PC-3 (cell line): ENCODE measurements at regions not wholly inside any gene's neighbourhood (a gene's known extent, or its start where the extent isn't known, plus 50 kb on each side); places are given as distances from the start of the nearest gene placed in this dataset.

Experiments
- ATAC-seq: fragments of 200-7000 bp; cut with Tn5 transposase; 2 replicates; pipeline ENCODE4 v1.9.1; 2020; ENCODE audit warnings: mild to moderate bottlenecking, moderate library complexity
- BruUV-seq: library from RNA; stranded (reverse); fragments of 400-500 nt; replicated peaks from 2 replicates; lab custom pipeline; 2021; lab: Mats Ljungman, UMichigan
- CTCF ChIA-PET: fragments of 300-600 bp; sonication (Branson Sonifier 250); formaldehyde crosslinking; loops from one replicate; lab custom pipeline; 2022; ENCODE audit warnings: antibody characterized with exemption; lab: Charles Lee
- POLR2A ChIA-PET: fragments of 300-600 bp; sonication (Branson Sonifier 250); formaldehyde crosslinking; loops from one replicate; lab custom pipeline; 2022; ENCODE audit warnings: antibody characterized with exemption; ENCODE audit not compliant: unreplicated experiment; lab: Charles Lee
- DNase-seq: peaks from one replicate; pipeline ENCODE4 v3.0.0-alpha.2; 2015
- H2AFZ ChIP-seq: fragments of 300-600 bp; sonication (generic); 2 replicates; pipeline ENCODE4 v1.6.0; 2016; ENCODE audit warnings: antibody characterized with exemption, low read length
- H3F3A ChIP-seq: fragments of 300-600 bp; sonication (generic); one replicate; pipeline ENCODE4 v1.6.0; 2017; ENCODE audit warnings: antibody characterized with exemption, low read length, control low read depth, mild to moderate bottlenecking; ENCODE audit not compliant: unreplicated experiment
- H3K27ac ChIP-seq: fragments of 300-600 bp; sonication (generic); 2 replicates; pipeline ENCODE4 v1.5.1; 2016; ENCODE audit warnings: mild to moderate bottlenecking, low read length
- H3K27me3 ChIP-seq: fragments of 300-600 bp; sonication (generic); 2 replicates; pipeline ENCODE4 v1.6.1; 2016; ENCODE audit warnings: low read length, mixed read lengths
- H3K36me3 ChIP-seq: fragments of 300-600 bp; sonication (generic); 2 replicates; pipeline ENCODE4 v1.6.1; 2016; ENCODE audit warnings: low read depth, mixed run types, low read length, mixed read lengths
- H3K4me1 ChIP-seq: fragments of 300-600 bp; sonication (generic); 2 replicates; pipeline ENCODE4 v1.5.1; 2016; ENCODE audit warnings: low read length; ENCODE audit not compliant: insufficient read depth
- H3K4me2 ChIP-seq: fragments of 300-600 bp; sonication (generic); 2 replicates; pipeline ENCODE4 v1.6.0; 2016; ENCODE audit warnings: low read length
- H3K4me3 ChIP-seq: fragments of 300-600 bp; sonication (generic); 2 replicates; pipeline ENCODE4 v1.5.1; 2016; ENCODE audit warnings: mild to moderate bottlenecking, low read length, mixed read lengths
- H3K79me2 ChIP-seq: fragments of 300-600 bp; sonication (generic); 2 replicates; pipeline ENCODE4 v1.6.1; 2017; ENCODE audit warnings: low read length, mixed read lengths
- H3K9ac ChIP-seq: fragments of 300-600 bp; sonication (generic); 2 replicates; pipeline ENCODE4 v1.6.0; 2016; ENCODE audit warnings: mild to moderate bottlenecking, low read length
- H3K9me2 ChIP-seq: fragments of 300-600 bp; sonication (generic); replicated peaks from 2 replicates; pipeline ENCODE4 v1.6.1; 2016; ENCODE audit warnings: mixed run types, low read length, mixed read lengths
- H3K9me3 ChIP-seq: fragments of 300-600 bp; sonication (generic); 2 replicates; pipeline ENCODE4 v1.6.1; 2016; ENCODE audit warnings: low read length, mixed read lengths
- H4K20me1 ChIP-seq: fragments of 300-600 bp; sonication (generic); 2 replicates; pipeline ENCODE4 v1.6.1; 2016; ENCODE audit warnings: low read length, mixed read lengths
- EZH2 ChIP-seq: fragments of 300-600 bp; sonication (generic); IDR thresholded peaks from one replicate; pipeline ENCODE4 v1.6.1; 2017; ENCODE audit warnings: antibody characterized with exemption, mild to moderate bottlenecking, low read length; ENCODE audit not compliant: unreplicated experiment
- EZH2phosphoT487 ChIP-seq: fragments of 300-600 bp; sonication (generic); IDR thresholded peaks from 2 replicates; pipeline ENCODE4 v1.6.1; 2018; ENCODE audit warnings: mild to moderate bottlenecking, antibody characterized with exemption, low read length, borderline replicate concordance
- intact Hi-C: fragments of 100-400 bp; cut with micrococcal nuclease; formaldehyde crosslinking; loops from 2 replicates; pipeline ENCODE4 v1.9.0; 2023
- TF ChIP-seq, protein P1 (sequence below): fragments of 300-600 bp; sonication (generic); conservative IDR thresholded peaks from 2 replicates; pipeline ENCODE4 v1.5.1; 2017; ENCODE audit warnings: antibody characterized with exemption, low read depth, mild to moderate bottlenecking, low read length

DNA sequence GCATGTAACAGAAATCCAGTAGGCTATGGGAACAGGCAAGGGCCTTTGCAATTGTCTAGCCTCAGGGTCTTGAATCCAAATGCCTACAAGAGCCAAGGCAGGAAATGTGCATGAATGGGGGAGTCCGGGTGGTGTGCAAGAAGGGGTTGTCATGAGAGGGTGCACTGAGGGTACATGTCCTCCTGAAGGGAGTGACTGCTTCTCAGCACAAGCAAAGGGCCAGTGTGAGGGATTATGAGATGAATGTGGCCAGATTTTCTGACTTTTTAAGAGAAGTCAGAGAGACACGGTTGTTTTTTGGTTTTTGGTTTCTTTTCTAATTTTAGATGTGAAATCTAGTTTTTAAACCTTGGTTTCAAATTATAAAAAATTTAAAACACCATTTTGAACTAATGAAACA lies 76.5 kb upstream of the LSM6 start:
- ChIA-PET POLR2A (no interaction called here), CTCF (no interaction called here)
- DNase-seq (no peak), ATAC-seq (no peak)
- no peaks in the 10 kb centered on the region for H4K20me1 ChIP-seq
- H3K9me2 ChIP-seq, result no peaks in the 10 kb centered on the region
- H3K4me2 ChIP-seq, result no peak overlapping the region
- no peaks in the 10 kb centered on the region for H3K79me2 ChIP-seq
- no peaks in the 10 kb centered on the region for H3K9me3 ChIP-seq
- no peak for TF ChIP-seq EZH2phosphoT487
- TF ChIP-seq, protein P1, sequence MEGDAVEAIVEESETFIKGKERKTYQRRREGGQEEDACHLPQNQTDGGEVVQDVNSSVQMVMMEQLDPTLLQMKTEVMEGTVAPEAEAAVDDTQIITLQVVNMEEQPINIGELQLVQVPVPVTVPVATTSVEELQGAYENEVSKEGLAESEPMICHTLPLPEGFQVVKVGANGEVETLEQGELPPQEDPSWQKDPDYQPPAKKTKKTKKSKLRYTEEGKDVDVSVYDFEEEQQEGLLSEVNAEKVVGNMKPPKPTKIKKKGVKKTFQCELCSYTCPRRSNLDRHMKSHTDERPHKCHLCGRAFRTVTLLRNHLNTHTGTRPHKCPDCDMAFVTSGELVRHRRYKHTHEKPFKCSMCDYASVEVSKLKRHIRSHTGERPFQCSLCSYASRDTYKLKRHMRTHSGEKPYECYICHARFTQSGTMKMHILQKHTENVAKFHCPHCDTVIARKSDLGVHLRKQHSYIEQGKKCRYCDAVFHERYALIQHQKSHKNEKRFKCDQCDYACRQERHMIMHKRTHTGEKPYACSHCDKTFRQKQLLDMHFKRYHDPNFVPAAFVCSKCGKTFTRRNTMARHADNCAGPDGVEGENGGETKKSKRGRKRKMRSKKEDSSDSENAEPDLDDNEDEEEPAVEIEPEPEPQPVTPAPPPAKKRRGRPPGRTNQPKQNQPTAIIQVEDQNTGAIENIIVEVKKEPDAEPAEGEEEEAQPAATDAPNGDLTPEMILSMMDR, result no peak
- no peak for TF ChIP-seq EZH2
- no peak overlapping the region for H3K9ac ChIP-seq
- H3K4me3 ChIP-seq, result no peak overlapping the region
- no peaks in the 10 kb centered on the region for H3K4me1 ChIP-seq
- no TSS peak for BruUV-seq
- intact Hi-C loops, result loop anchor here (5.0 kb wide), 1 partner anchor 818 kb away; no protein-coding TSS in a partner anchor
- no peak overlapping the region for H2AFZ ChIP-seq
- no peaks in the 10 kb centered on the region for H3F3A ChIP-seq
- no peaks in the 10 kb centered on the region for H3K36me3 ChIP-seq
- H3K27me3 ChIP-seq, result peaks cover 15% of the 10 kb centered on the region
- no peak overlapping the region for H3K27ac ChIP-seq

DNA sequence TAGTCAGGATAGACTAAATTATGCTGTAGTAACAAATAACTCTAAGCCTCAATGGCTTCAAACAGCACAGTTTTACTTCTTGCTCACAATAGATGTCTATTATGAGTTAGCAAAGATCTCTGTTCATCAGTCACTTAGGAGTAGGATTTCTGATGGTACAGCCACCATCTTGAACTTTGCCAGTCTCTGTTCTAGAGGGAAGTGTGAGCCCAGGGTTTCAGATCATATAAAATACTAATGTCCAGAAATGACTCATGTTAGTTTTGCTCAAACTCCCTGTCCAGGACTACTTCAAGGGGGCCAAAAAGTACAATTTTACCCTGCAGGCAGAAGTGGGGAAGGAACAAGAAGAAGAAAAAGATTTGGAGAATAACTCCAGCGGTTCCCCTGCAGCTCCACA lies 77.1 kb upstream of the LSM6 start:
- Histone ChIP-seq H3K4me2 (no peak overlapping the region), H3K27ac (no peak overlapping the region), H4K20me1 (no peaks in the 10 kb centered on the region), H3K79me2 (no peaks in the 10 kb centered on the region), H3K9ac (no peak overlapping the region), H3K9me3 (no peaks in the 10 kb centered on the region), H3K9me2 (no peaks in the 10 kb centered on the region), H3K4me1 (no peaks in the 10 kb centered on the region), H3K27me3 (peaks cover 18% of the 10 kb centered on the region), H3K36me3 (no peaks in the 10 kb centered on the region), H2AFZ (no peak overlapping the region), H3F3A (no peaks in the 10 kb centered on the region), H3K4me3 (no peak overlapping the region)
- ATAC-seq, result no peak
- ChIA-PET POLR2A (no interaction called here), CTCF (no interaction called here)
- no peak for DNase-seq
- no TSS peak for BruUV-seq
- intact Hi-C loops, result loop anchor here (5.0 kb wide), 1 partner anchor 819 kb away; no protein-coding TSS in a partner anchor
- TF ChIP-seq, protein P1, result no peak
- no peak for TF ChIP-seq EZH2phosphoT487
- no peak for TF ChIP-seq EZH2

DNA sequence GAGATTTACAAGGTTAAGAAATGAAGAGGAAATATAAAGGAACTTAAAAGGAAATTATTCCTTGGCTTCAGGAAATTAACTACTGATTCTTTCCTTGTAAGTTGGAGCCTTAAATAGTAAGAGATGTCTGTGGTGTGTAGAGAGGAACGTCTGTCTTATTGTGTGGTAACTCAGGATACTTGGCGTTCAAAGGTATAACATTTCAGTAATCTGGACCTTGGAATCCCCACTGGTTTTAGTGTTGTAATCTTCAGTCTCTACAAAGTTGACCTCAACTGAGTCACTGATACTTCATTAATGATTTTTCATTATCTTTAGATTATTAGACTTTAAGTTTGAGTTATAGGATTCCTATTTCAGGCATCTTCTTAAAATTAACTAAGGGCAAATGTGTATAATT lies 79.1 kb upstream of the LSM6 start:
- no peak overlapping the region for H3K27ac ChIP-seq
- H3K9ac ChIP-seq, result no peak overlapping the region
- BruUV-seq, result no TSS peak
- no peaks in the 10 kb centered on the region for H3K79me2 ChIP-seq
- no peaks in the 10 kb centered on the region for H3K36me3 ChIP-seq
- ATAC-seq (no peak), DNase-seq (no peak)
- H3K9me3 ChIP-seq, result no peaks in the 10 kb centered on the region
- peaks cover 38% of the 10 kb centered on the region for H3K27me3 ChIP-seq
- intact Hi-C loops, result loop anchor here (5.0 kb wide), 1 partner anchor 821 kb away; no protein-coding TSS in a partner anchor
- no peak overlapping the region for H3K4me3 ChIP-seq
- H2AFZ ChIP-seq, result no peak overlapping the region
- no peaks in the 10 kb centered on the region for H4K20me1 ChIP-seq
- H3K9me2 ChIP-seq, result no peaks in the 10 kb centered on the region
- H3K4me1 ChIP-seq, result no peaks in the 10 kb centered on the region
- TF ChIP-seq EZH2phosphoT487, result no peak
- TF ChIP-seq EZH2, result no peak
- TF ChIP-seq, protein P1, result no peak
- no peak overlapping the region for H3K4me2 ChIP-seq
- POLR2A ChIA-PET, result no interaction called here
- CTCF ChIA-PET, result no interaction called here
- H3F3A ChIP-seq, result no peaks in the 10 kb centered on the region
